Natural killer cell (primary cell): ENCODE measurements at regions not wholly inside any gene's neighbourhood (a gene's known extent, or its start where the extent isn't known, plus 50 kb on each side); places are given as distances from the start of the nearest gene placed in this dataset.

Experiments used
- ATAC-seq, 3 donors: fragments of 150-1000 bp in 2 of 3; fragments of 200-7000 bp in 1 of 3; cut with Tn5 transposase; 1 replicate in 1 of 3; 2 replicates in 2 of 3; pipeline ENCODE4 v1.10.0; 2021; ENCODE audit warnings: mild to moderate bottlenecking in 2 of 3, moderate library complexity in 2 of 3
- DNase-seq, 2 donors: peaks; one replicate each; pipeline versions ENCODE4 v3.0.0 to v3.0.0-alpha.2; 2013 to 2021; ENCODE audit warnings: mixed read lengths in 1 of 2
- H3K27ac ChIP-seq: one replicate; pipeline ENCODE4 v1.5.1; 2013; ENCODE audit warnings: mild to moderate bottlenecking, low read length
- H3K27me3 ChIP-seq: one replicate; pipeline ENCODE4 v1.6.1; 2013; ENCODE audit warnings: low read length; ENCODE audit not compliant: control insufficient read depth, insufficient read depth
- H3K36me3 ChIP-seq: one replicate; pipeline ENCODE4 v1.6.1; 2013; ENCODE audit warnings: low read length; ENCODE audit not compliant: control insufficient read depth, insufficient read depth
- H3K4me1 ChIP-seq: one replicate; pipeline ENCODE4 v1.6.1; 2013; ENCODE audit warnings: low read length; ENCODE audit not compliant: control insufficient read depth, insufficient read depth
- H3K4me3 ChIP-seq: one replicate; pipeline ENCODE4 v1.5.1; 2013; ENCODE audit warnings: low read length
- H3K9me3 ChIP-seq: one replicate; pipeline ENCODE4 v1.6.1; 2013; ENCODE audit warnings: low read length; ENCODE audit not compliant: control insufficient read depth, insufficient read depth
- H3K27ac Mint-ChIP-seq, 2 donors: one replicate each; pipeline ENCODE4 v1.8.0; 2022; ENCODE audit warnings: mild to moderate bottlenecking in 2 of 2, mixed read lengths in 2 of 2, moderate library complexity in 1 of 2
- H3K27me3 Mint-ChIP-seq, 2 donors: one replicate each; pipeline ENCODE4 v1.8.0; 2022; ENCODE audit warnings: low read depth in 2 of 2, mixed read lengths in 2 of 2
- H3K36me3 Mint-ChIP-seq: one replicate; pipeline ENCODE4 v1.8.0; 2022; ENCODE audit warnings: mixed read lengths
- H3K4me1 Mint-ChIP-seq, 2 donors: one replicate each; pipeline ENCODE4 v1.8.0; 2022; ENCODE audit warnings: mixed read lengths in 2 of 2
- H3K4me3 Mint-ChIP-seq: one replicate; pipeline ENCODE4 v1.8.0; 2022; ENCODE audit warnings: mild to moderate bottlenecking, moderate library complexity, mixed read lengths
- H3K9me3 Mint-ChIP-seq, 2 donors: one replicate each; pipeline ENCODE4 v1.8.0; 2022; ENCODE audit warnings: mixed read lengths in 2 of 2
- WGBS: methylation state at CpG from one replicate; pipeline ENCODE4 v1.1.7; 2013; ENCODE audit warnings: missing lambda C conversion rate; ENCODE audit not compliant: insufficient coverage; 5-methylcytosine and 5-hydroxymethylcytosine counted together
- intact Hi-C: fragments of 100-400 bp; cut with micrococcal nuclease; formaldehyde crosslinking; loops from one replicate; pipeline ENCODE4 v1.14.2; 2022
- TF ChIP-seq, protein P1 (sequence below): fragments of 200-600 bp; IDR thresholded peaks from one replicate; pipeline ENCODE4 v1.8.0; 2022; ENCODE audit warnings: antibody characterized with exemption

DNA sequence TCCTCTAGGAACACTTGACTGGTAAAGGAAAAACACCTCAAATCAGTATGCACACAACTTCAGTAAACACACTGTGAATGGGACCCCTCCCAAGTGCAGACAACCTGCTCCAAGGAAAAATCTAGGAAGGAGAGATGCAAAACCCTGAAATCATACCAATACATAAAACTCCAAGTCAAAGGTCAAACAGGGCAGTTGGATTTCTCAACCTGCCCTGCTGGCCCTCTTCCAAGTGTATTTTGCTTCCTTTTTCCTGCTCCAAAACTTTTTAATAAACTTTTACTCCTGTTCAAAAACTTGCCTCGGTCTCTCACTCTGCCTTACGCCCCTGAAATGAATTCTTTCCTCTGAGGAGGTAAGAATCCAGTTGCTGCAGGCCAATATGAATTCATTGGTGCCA, 665.1 kb downstream of the SORCS1 start:
- no peaks in the 10 kb centered on the region for H3K9me3 ChIP-seq
- H3K36me3 ChIP-seq = no peaks in the 10 kb centered on the region
- Mint-ChIP-seq H3K27ac (no peak overlapping the region), H3K27me3 (no peaks in the 10 kb centered on the region), H3K4me3 (no peak overlapping the region), H3K4me1 (no peaks in the 10 kb centered on the region), H3K36me3 (no peaks in the 10 kb centered on the region), H3K9me3 (peaks cover 15 to 27% of the 10 kb centered on the region in 2 donors)
- WGBS = 91% methylated on average over 2 of the region's 2 CpGs
- H3K27ac ChIP-seq = no peak overlapping the region
- no peak for DNase-seq
- no peaks in the 10 kb centered on the region for H3K27me3 ChIP-seq
- H3K4me3 ChIP-seq = no peak overlapping the region
- TF ChIP-seq, protein P1, sequence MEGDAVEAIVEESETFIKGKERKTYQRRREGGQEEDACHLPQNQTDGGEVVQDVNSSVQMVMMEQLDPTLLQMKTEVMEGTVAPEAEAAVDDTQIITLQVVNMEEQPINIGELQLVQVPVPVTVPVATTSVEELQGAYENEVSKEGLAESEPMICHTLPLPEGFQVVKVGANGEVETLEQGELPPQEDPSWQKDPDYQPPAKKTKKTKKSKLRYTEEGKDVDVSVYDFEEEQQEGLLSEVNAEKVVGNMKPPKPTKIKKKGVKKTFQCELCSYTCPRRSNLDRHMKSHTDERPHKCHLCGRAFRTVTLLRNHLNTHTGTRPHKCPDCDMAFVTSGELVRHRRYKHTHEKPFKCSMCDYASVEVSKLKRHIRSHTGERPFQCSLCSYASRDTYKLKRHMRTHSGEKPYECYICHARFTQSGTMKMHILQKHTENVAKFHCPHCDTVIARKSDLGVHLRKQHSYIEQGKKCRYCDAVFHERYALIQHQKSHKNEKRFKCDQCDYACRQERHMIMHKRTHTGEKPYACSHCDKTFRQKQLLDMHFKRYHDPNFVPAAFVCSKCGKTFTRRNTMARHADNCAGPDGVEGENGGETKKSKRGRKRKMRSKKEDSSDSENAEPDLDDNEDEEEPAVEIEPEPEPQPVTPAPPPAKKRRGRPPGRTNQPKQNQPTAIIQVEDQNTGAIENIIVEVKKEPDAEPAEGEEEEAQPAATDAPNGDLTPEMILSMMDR = no peak
- ATAC-seq = no peak
- intact Hi-C loops = no loop called here
- H3K4me1 ChIP-seq = no peaks in the 10 kb centered on the region

DNA sequence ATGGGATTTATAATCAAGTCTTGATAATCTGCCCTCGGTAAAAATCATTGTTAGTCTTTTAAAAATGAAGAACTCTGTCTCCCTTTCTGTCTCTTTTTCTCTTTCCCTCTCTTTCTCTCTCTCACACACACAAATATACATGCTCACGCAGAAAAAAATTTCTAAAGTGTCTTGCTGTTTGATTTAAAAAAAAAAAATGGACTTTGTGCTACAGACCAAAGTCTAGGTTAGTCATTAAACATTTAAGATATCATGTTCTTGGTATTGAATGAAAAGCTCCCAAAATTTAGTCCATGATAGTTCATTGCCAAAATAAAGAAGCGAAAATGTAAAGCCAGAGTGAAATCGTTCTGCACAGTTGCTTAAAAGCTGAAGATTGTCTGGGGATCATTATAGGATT, 665.8 kb downstream of the SORCS1 start:
- H3K27me3 Mint-ChIP-seq = no peaks in the 10 kb centered on the region
- no peak for ATAC-seq
- intact Hi-C loops = no loop called here
- no peak overlapping the region for H3K27ac Mint-ChIP-seq
- H3K36me3 ChIP-seq = no peaks in the 10 kb centered on the region
- no peaks in the 10 kb centered on the region for H3K9me3 ChIP-seq
- no peak for DNase-seq
- H3K27me3 ChIP-seq = no peaks in the 10 kb centered on the region
- H3K4me3 Mint-ChIP-seq = no peak overlapping the region
- no peaks in the 10 kb centered on the region for H3K36me3 Mint-ChIP-seq
- H3K4me1 ChIP-seq = no peaks in the 10 kb centered on the region
- H3K4me3 ChIP-seq = no peak overlapping the region
- no peaks in the 10 kb centered on the region for H3K4me1 Mint-ChIP-seq
- H3K27ac ChIP-seq = no peak overlapping the region
- H3K9me3 Mint-ChIP-seq = peaks cover 15 to 25% of the 10 kb centered on the region in 2 donors
- TF ChIP-seq, protein P1 = no peak
- 75% methylated on average over 3 of the region's 4 CpGs for WGBS

DNA sequence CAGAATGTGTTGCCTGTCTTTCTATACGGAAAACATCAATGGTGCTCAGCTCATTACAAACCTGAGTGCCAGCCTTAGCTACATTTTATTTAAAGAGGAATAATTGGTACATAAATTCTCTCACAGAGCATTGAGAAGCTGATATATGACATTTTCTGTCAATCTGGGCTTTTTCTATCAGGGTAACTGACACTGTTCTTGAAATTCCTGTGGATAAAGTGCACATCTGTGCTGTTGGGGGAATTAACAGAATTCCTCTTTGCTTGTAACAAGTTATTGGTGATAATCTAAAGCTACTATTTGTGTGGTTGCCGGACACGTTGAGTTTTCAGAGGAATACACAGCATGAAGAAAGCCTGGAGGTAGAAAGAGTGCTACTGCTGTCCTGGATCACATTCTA, 668.6 kb downstream of the SORCS1 start:
- no peaks in the 10 kb centered on the region for H3K9me3 ChIP-seq
- intact Hi-C loops = no loop called here
- WGBS = 84% methylated on average over 2 of the region's 3 CpGs
- TF ChIP-seq, protein P1 = no peak
- Mint-ChIP-seq H3K4me3 (no peak overlapping the region), H3K4me1 (no peaks in the 10 kb centered on the region), H3K27me3 (no peaks in the 10 kb centered on the region), H3K27ac (no peak overlapping the region), H3K36me3 (no peaks in the 10 kb centered on the region), H3K9me3 (peaks cover 14 to 21% of the 10 kb centered on the region in 2 donors)
- H3K27ac ChIP-seq = no peak overlapping the region
- no peak overlapping the region for H3K4me3 ChIP-seq
- no peaks in the 10 kb centered on the region for H3K4me1 ChIP-seq
- no peaks in the 10 kb centered on the region for H3K27me3 ChIP-seq
- ATAC-seq (no peak), DNase-seq (no peak)
- H3K36me3 ChIP-seq = no peaks in the 10 kb centered on the region

DNA sequence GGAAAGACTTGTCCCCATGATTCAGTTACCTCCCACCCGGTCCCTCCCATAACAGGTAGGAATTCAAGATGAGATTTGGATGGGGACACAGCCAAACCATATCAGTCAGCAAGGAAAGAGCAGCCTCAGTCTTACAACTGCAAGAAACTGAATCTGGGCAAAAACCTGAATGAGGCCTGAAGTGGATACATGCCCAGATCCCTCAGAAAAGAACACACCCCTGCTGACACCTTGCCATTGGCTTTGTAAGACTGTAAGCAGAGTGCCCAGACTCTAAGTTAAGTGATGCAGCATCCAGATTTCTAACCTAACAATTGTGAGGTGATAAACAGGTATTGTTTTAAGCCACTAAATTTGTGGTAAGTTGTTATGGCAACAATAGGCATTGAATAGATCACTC, 670.8 kb downstream of the SORCS1 start:
- peaks cover 11 to 13% of the 10 kb centered on the region in 2 donors for H3K9me3 Mint-ChIP-seq
- no peak overlapping the region for H3K27ac Mint-ChIP-seq
- H3K4me1 Mint-ChIP-seq = no peaks in the 10 kb centered on the region
- H3K4me3 Mint-ChIP-seq = no peak overlapping the region
- Histone ChIP-seq H3K27me3 (no peaks in the 10 kb centered on the region), H3K36me3 (no peaks in the 10 kb centered on the region), H3K27ac (no peak overlapping the region), H3K4me3 (no peak overlapping the region), H3K4me1 (no peaks in the 10 kb centered on the region), H3K9me3 (no peaks in the 10 kb centered on the region)
- H3K27me3 Mint-ChIP-seq = no peaks in the 10 kb centered on the region
- ATAC-seq = no peak
- WGBS = 83% methylated on average over 1 of the region's 1 CpG
- TF ChIP-seq, protein P1 = no peak
- DNase-seq = no peak
- no peaks in the 10 kb centered on the region for H3K36me3 Mint-ChIP-seq
- intact Hi-C loops = no loop called here
